ENCODE measurements at regions not wholly inside any gene's neighbourhood (a gene's known extent, or its start where the extent isn't known, plus 50 kb on each side); places are given as distances from the start of the nearest gene placed in this dataset.

DNA sequence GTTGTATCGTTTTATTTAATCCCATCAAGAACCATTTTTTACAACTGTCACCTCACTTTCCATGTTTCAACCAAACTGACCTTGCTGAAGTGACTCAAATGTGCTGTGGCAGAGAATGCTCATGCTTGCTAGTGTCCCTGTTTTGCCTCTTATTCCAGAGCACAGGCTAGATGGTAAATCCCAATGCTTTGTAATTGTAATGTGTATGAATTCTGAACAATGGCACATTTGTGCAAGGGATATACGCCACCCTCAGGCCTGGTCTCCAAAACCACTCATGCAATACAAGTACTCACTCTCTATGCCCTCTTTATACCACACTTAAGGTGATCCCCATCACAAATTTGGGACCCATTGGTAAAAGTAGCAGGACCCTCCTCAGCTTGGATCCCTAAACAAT, 313.6 kb downstream of the HHIPL2 start:
- H3K9ac ChIP-seq (ENCODE audit: low read length), result no peak overlapping the region
- H4K20me1 ChIP-seq (ENCODE audit: insufficient read depth, low read length), result no peaks in the 10 kb centered on the region
- H3F3A ChIP-seq (ENCODE audit: insufficient read depth, low read length), result no peaks in the 10 kb centered on the region
- no peak overlapping the region for H3K4me3 ChIP-seq (ENCODE audit: low read length)
- no peaks in the 10 kb centered on the region for H3K9me2 ChIP-seq (replicated peaks; ENCODE audit: insufficient read depth, low read length)
- no peaks in the 10 kb centered on the region for H3K27me3 ChIP-seq (replicated peaks; ENCODE audit: insufficient read depth, low read length)
- no peak overlapping the region for H3K4me2 ChIP-seq (ENCODE audit: low read depth, low read length)
- no peak overlapping the region for H3K27ac ChIP-seq (ENCODE audit: low read length)
- H2AFZ ChIP-seq (ENCODE audit: low read length), result no peak overlapping the region
- H3K79me2 ChIP-seq (ENCODE audit: low read length), result no peaks in the 10 kb centered on the region
- no peaks in the 10 kb centered on the region for H3K9me3 ChIP-seq (replicated peaks; ENCODE audit: insufficient read depth, low read length)
- DNase-seq, result no peak
- no peaks in the 10 kb centered on the region for H3K4me1 ChIP-seq (ENCODE audit: low read length)
- no peaks in the 10 kb centered on the region for H3K36me3 ChIP-seq (replicated peaks; ENCODE audit: insufficient read depth, low read length)
- no peak for TF ChIP-seq CTCF (IDR thresholded peaks at IDR 0.05; ENCODE audit: low read length)
- no peak for TF ChIP-seq EZH2phosphoT487 (IDR thresholded peaks at IDR 0.05; ENCODE audit: low read length)
- no peak for TF ChIP-seq EZH2 (optimal IDR thresholded peaks at IDR 0.05; ENCODE audit: low read depth, low read length)

DNA sequence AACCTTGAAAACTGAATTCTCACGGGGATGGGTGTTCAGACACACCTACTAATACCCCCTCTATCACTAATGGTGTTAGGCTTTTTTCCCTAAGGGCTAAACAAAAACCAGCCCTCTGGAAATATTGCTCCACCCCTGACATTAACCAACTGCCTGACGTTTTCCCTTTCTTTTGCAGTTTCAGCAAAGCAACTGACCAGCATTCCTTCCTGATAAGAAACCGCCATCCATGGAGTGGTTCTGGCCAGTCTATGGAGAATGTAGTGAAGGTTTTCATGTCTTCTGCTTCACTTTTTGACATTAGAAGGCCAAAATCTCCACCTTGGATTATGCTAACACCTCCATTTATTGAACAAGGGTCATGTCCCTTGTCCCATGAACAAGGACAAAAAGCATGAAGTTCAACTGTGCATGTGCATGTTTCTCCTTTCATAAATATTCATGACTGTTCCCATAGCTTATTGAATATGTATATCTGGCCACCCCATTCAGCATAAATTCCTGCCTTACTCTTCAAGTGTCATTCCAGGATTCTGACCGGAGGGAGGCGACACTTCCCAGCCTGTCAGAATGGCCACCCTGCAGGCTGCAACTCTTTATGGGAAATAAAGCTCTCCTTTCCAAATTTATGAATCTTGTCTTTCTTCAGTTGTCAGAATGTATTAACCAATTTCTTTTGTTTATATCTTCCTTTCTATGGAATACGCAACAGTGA, 314.3 kb downstream of the HHIPL2 start:
- DNase-seq, result no peak
- no peaks in the 10 kb centered on the region for H3K9me2 ChIP-seq (replicated peaks; ENCODE audit: insufficient read depth, low read length)
- TF ChIP-seq EZH2phosphoT487 (IDR thresholded peaks at IDR 0.05; ENCODE audit: low read length), result no peak
- no peak for TF ChIP-seq CTCF (IDR thresholded peaks at IDR 0.05; ENCODE audit: low read length)
- no peak overlapping the region for H2AFZ ChIP-seq (ENCODE audit: low read length)
- H3K4me3 ChIP-seq (ENCODE audit: low read length), result no peak overlapping the region
- no peaks in the 10 kb centered on the region for H3K36me3 ChIP-seq (replicated peaks; ENCODE audit: insufficient read depth, low read length)
- no peak overlapping the region for H3K9ac ChIP-seq (ENCODE audit: low read length)
- no peaks in the 10 kb centered on the region for H3K4me1 ChIP-seq (ENCODE audit: low read length)
- H3K4me2 ChIP-seq (ENCODE audit: low read depth, low read length), result no peak overlapping the region
- H3K9me3 ChIP-seq (replicated peaks; ENCODE audit: insufficient read depth, low read length), result no peaks in the 10 kb centered on the region
- H3K27ac ChIP-seq (ENCODE audit: low read length), result no peak overlapping the region
- no peaks in the 10 kb centered on the region for H4K20me1 ChIP-seq (ENCODE audit: insufficient read depth, low read length)
- no peaks in the 10 kb centered on the region for H3F3A ChIP-seq (ENCODE audit: insufficient read depth, low read length)
- H3K79me2 ChIP-seq (ENCODE audit: low read length), result no peaks in the 10 kb centered on the region
- no peaks in the 10 kb centered on the region for H3K27me3 ChIP-seq (replicated peaks; ENCODE audit: insufficient read depth, low read length)

DNA sequence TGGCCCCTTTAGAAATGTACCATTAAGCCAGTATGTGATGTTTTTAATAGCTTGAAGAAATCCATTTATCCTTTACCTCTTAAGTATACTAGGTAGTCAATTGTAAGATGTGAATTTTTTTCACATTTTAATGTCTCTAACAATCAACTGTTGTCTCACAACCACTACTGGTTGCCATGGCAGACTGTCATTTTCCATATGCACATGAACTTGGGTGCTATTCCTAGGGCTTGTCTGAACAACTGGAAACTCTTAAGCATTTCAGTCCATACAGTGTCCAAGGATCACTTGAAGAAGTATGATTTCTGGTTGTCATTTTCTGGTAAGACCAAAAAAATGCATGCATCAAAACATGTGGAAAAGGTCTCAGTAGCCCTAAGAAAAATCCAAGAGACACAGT, 315.1 kb downstream of the HHIPL2 start:
- H3K27ac ChIP-seq (ENCODE audit: low read length), result no peak overlapping the region
- H3K36me3 ChIP-seq (replicated peaks; ENCODE audit: insufficient read depth, low read length), result no peaks in the 10 kb centered on the region
- H3F3A ChIP-seq (ENCODE audit: insufficient read depth, low read length), result no peaks in the 10 kb centered on the region

More for the DNA sequence above, 315.1 kb downstream of the HHIPL2 start:
- Histone ChIP-seq H3K79me2 (ENCODE audit: low read length) (no peaks in the 10 kb centered on the region), H2AFZ (ENCODE audit: low read length) (no peak overlapping the region), H3K4me2 (ENCODE audit: low read depth, low read length) (no peak overlapping the region), H3K9me2 (replicated peaks; ENCODE audit: insufficient read depth, low read length) (no peaks in the 10 kb centered on the region), H3K9me3 (replicated peaks; ENCODE audit: insufficient read depth, low read length) (no peaks in the 10 kb centered on the region), H3K27me3 (replicated peaks; ENCODE audit: insufficient read depth, low read length) (no peaks in the 10 kb centered on the region), H4K20me1 (ENCODE audit: insufficient read depth, low read length) (no peaks in the 10 kb centered on the region), H3K4me3 (ENCODE audit: low read length) (no peak overlapping the region), H3K4me1 (ENCODE audit: low read length) (no peaks in the 10 kb centered on the region), H3K9ac (ENCODE audit: low read length) (no peak overlapping the region)
- no peak for DNase-seq
- TF ChIP-seq CTCF (IDR thresholded peaks at IDR 0.05; ENCODE audit: low read length), result no peak
